Right lobe of liver (tissue), 6 donors: ENCODE measurements at regions not wholly inside any gene's neighbourhood (a gene's known extent, or its start where the extent isn't known, plus 50 kb on each side); places are given as distances from the start of the nearest gene placed in this dataset.

ENCODE experiments used
- ATAC-seq, 4 donors: fragments of 200-7000 bp; cut with Tn5 transposase; one replicate each; pipeline ENCODE4 v1.9.1; 2020; ENCODE audit warnings: mild to moderate bottlenecking in 4 of 4, moderate library complexity in 4 of 4
- DNase-seq, 3 donors: peaks; one replicate each; pipeline ENCODE4 v3.0.0-alpha.2; 2020
- H3K27ac ChIP-seq, 3 donors: fragments of 200-600 bp; one replicate each; pipeline ENCODE4 v1.8.0; 2022
- H3K27me3 ChIP-seq, 2 donors: fragments of 200-600 bp; one replicate each; pipeline ENCODE4 v1.8.0; 2022
- H3K36me3 ChIP-seq, 4 donors: fragments of 200-600 bp; sonication (generic) in 1 of 4; one replicate each; pipeline versions ENCODE4 v1.5.1 to v1.8.0; 2017 to 2022; ENCODE audit warnings: control low read depth in 1 of 4
- H3K4me1 ChIP-seq, 4 donors: fragments of 200-600 bp; sonication (generic) in 1 of 4; one replicate each; pipeline versions ENCODE4 v1.5.1 to v1.8.0; 2017 to 2022; ENCODE audit warnings: control low read depth in 1 of 4
- H3K4me3 ChIP-seq, 3 donors: fragments of 200-600 bp; one replicate each; pipeline ENCODE4 v1.8.0; 2022
- H3K9me3 ChIP-seq, 4 donors: fragments of 200-600 bp; sonication (generic) in 1 of 4; one replicate each; pipeline versions ENCODE4 v1.5.1 to v1.8.0; 2017 to 2022; ENCODE audit warnings: control low read depth in 1 of 4
- POLR2A ChIP-seq: fragments of 450-650 bp; IDR thresholded peaks from one replicate; pipeline ENCODE4 v1.6.1; 2017; ENCODE audit warnings: antibody characterized with exemption, mild to moderate bottlenecking
- WGBS: methylation state at CpG from one replicate; pipeline ENCODE4 v1.1.6; 2018; ENCODE audit warnings: low coverage, low lambda C conversion rate; ENCODE audit not compliant: insufficient coverage; ENCODE audit errors: missing lambda C conversion rate; 5-methylcytosine and 5-hydroxymethylcytosine counted together
- intact Hi-C, 2 donors: fragments of 100-400 bp; cut with DNase I; formaldehyde crosslinking; loops; one replicate each; pipeline versions ENCODE4 v1.11.2 to v1.14.1; 2022
- TF ChIP-seq, protein P1 (sequence below), 4 donors: fragments of 200-600 bp in 3 of 4; fragments of 450-650 bp in 1 of 4; IDR thresholded peaks; one replicate each; pipeline versions ENCODE4 v1.5.1 to v1.8.0; 2016 to 2022; ENCODE audit warnings: antibody characterized with exemption in 4 of 4, mild to moderate bottlenecking in 2 of 4
- donor health status: DM: no; HTN: yes; CAD: no.
- donor health status: DM: no; HTN: no; CAD: no.
- donor health status: DM: no; HTN: no; CAD: no.
- donor health status: DM: no; HTN: yes; CAD: no.
- donor health status: DM: no; HTN: yes; CAD: no.

DNA sequence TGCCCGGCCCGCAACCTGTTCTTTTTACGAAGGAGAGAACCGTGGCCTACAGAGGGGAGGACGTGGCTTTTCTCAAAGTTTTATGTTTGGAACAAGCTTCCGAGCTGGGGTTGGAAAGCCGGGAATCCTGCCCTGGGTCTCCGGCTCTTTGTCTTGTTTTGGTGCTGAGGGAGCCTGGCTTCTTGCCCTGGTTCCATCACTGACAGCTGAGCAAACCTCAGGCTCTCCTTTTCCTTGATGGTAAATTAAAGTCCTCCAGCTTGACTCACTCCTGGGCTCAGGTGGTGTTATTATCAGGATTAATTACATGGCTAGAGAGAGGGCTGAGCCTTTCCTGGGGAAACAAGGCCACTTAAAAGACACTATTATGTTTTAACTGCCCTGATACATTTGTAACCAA lies 289.5 kb upstream of the RGMA start:
- no peak overlapping the region for H3K4me3 ChIP-seq
- no peaks in the 10 kb centered on the region for H3K36me3 ChIP-seq
- intact Hi-C loops: no loop called here
- TF ChIP-seq, protein P1, sequence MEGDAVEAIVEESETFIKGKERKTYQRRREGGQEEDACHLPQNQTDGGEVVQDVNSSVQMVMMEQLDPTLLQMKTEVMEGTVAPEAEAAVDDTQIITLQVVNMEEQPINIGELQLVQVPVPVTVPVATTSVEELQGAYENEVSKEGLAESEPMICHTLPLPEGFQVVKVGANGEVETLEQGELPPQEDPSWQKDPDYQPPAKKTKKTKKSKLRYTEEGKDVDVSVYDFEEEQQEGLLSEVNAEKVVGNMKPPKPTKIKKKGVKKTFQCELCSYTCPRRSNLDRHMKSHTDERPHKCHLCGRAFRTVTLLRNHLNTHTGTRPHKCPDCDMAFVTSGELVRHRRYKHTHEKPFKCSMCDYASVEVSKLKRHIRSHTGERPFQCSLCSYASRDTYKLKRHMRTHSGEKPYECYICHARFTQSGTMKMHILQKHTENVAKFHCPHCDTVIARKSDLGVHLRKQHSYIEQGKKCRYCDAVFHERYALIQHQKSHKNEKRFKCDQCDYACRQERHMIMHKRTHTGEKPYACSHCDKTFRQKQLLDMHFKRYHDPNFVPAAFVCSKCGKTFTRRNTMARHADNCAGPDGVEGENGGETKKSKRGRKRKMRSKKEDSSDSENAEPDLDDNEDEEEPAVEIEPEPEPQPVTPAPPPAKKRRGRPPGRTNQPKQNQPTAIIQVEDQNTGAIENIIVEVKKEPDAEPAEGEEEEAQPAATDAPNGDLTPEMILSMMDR (IDR thresholded peaks at IDR 0.05): no peak
- TF ChIP-seq POLR2A: no peak
- ATAC-seq: no peak
- peaks cover 0 to 7% (median 0%) of the 10 kb centered on the region in 4 donors for H3K4me1 ChIP-seq
- H3K27me3 ChIP-seq: no peaks in the 10 kb centered on the region
- no peaks in the 10 kb centered on the region for H3K9me3 ChIP-seq
- H3K27ac ChIP-seq: no peak overlapping the region
- DNase-seq: no peak
- WGBS: 62% methylated on average over 5 of the region's 8 CpGs

DNA sequence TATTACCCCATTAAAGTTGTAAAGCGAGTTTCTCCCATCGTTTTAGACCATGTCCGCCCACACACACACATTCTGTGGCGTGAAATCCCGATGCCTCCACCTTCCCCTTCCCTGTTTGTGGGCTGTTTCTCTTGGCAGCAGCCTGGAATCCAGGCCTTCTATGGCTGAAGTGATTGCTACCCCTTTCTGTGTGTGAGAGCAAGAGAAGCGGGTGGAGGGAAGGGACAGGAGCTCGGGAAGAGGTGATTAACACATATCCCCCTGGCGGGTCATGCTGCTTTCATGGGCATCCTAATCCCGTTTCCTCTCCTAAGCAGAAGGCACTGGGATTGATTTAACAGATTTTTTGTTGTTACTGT lies 283.8 kb upstream of the RGMA start:
- WGBS: 55% methylated on average over 9 of the region's 9 CpGs
- no peak overlapping the region for H3K27ac ChIP-seq
- no peaks in the 10 kb centered on the region for H3K4me1 ChIP-seq
- TF ChIP-seq, protein P1 (IDR thresholded peaks at IDR 0.05): no peak
- H3K9me3 ChIP-seq: no peaks in the 10 kb centered on the region
- intact Hi-C loops: no loop called here
- no peaks in the 10 kb centered on the region for H3K36me3 ChIP-seq
- ATAC-seq: no peak
- no peak overlapping the region for H3K4me3 ChIP-seq
- DNase-seq: no peak
- H3K27me3 ChIP-seq: no peaks in the 10 kb centered on the region

DNA sequence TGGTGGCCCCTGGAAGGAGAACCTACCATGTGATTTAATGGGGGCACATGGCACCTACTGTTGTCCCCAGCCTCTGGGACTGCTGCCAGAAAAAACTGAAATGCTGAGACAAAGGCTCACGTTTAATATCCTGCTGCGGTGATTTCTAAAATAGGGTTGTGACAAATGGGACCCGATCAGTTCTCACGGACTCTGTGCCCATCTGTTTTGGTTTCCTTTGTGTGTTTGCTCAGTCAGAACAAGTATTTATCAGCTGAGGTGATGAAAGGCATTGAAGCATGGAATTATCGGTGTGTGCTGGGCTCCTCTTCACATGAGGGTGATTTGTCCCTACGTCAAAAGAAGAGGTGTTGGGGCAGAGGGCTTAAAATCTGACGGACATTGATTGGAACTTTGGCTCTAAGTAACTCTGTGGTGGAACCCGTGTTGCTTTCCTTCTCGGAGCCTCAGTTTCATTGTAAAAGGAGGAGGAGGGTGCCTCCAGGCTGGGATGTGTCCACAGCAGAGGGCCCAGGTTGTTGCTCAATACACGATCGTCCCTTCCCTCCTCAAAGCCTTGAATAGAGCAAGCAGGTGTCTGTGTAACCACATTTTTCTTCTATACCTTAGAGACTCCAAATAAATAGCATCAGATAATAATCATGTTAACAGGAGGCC lies 283.3 kb upstream of the RGMA start:
- no peak for DNase-seq
- Histone ChIP-seq H3K27me3 (no peaks in the 10 kb centered on the region), H3K4me3 (no peak overlapping the region), H3K4me1 (no peaks in the 10 kb centered on the region), H3K27ac (no peak overlapping the region), H3K9me3 (no peaks in the 10 kb centered on the region), H3K36me3 (no peaks in the 10 kb centered on the region)
- 22% methylated on average over 10 of the region's 11 CpGs for WGBS
- intact Hi-C loops: no loop called here
- no peak for TF ChIP-seq POLR2A
- TF ChIP-seq, protein P1 (IDR thresholded peaks at IDR 0.05): no peak
- ATAC-seq: no peak

DNA sequence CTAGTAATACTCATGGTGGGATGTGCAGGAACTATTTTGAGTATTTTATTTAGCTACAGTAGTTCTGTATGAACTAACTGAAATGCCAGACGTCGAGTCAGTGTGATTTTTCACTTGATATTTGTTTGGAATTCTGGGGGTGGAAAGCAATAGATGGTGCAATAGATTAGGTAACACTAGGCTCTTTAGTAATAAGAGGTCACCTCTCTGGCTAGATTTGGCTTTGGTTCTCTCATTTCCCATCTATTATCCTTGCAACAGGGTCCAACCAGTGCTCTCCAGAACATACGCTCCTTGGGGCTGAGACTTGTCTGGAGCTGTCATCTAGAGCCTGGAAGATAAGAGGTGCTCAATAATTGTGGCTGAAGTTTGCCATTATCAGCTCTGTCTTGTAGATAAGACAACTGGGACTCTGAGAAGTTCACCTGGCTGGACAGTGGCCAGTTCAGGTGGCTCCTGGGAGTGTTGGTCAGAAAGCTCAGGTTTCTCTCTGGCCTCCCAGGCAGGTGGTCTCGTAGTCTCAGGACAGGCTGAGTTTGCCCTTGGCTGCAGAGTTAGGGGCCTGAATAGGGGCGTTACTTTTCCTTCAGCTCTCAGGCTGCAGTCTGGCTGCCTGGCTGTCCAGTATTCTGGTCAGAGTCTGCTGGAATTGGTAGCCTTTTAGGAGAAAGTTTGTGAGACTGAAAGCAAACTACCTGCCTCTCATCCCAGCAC lies 277.5 kb upstream of the RGMA start:
- Histone ChIP-seq H3K4me1 (no peaks in the 10 kb centered on the region), H3K9me3 (no peaks in the 10 kb centered on the region), H3K27ac (no peak overlapping the region), H3K27me3 (no peaks in the 10 kb centered on the region), H3K36me3 (no peaks in the 10 kb centered on the region), H3K4me3 (no peak overlapping the region)
- peak in 1 of 4 donors; percentile 50 for ATAC-seq
- TF ChIP-seq, protein P1 (IDR thresholded peaks at IDR 0.05): no peak
- no peak for TF ChIP-seq POLR2A
- intact Hi-C loops: no loop called here
- 27% methylated on average over 4 of the region's 5 CpGs for WGBS
- no peak for DNase-seq
